ENCODE measurements at regions not wholly inside any gene's neighbourhood (a gene's known extent, or its start where the extent isn't known, plus 50 kb on each side); places are given as distances from the start of the nearest gene placed in this dataset.

- POLR2A ChIA-PET = no interaction called here
- Histone ChIP-seq H2AFZ (ENCODE audit: low read depth) (no peak overlapping the region), H3K27ac (ENCODE audit: low read depth in 2 of 2, low read length in 1 of 2) (no peak overlapping the region), H4K20me1 (ENCODE audit: insufficient read depth) (no peaks in the 10 kb centered on the region), H3K4me2 (no peak overlapping the region), H3K9me3 (no peaks in the 10 kb centered on the region; the same call in 1 of the 2 replicates), H3K27me3 (ENCODE audit: insufficient read depth) (no peaks in the 10 kb centered on the region), H3K9ac (no peak overlapping the region), H3K9me2 (0 out of 2 replicates have a peak, but pooled peaks cover 2% of the 10 kb centered on the region), H3F3A (replicated peaks; ENCODE audit: insufficient read depth) (no peaks in the 10 kb centered on the region), H3K79me2 (ENCODE audit: insufficient read depth) (no peaks in the 10 kb centered on the region), H3K4me1 (ENCODE audit: control insufficient read depth in 1 of 2, insufficient read depth in 2 of 2, low read depth in 1 of 2, low read length in 1 of 2) (no peaks in the 10 kb centered on the region), H3K36me3 (replicated peaks in 1 of 2; ENCODE audit: control insufficient read depth in 1 of 2, insufficient read depth in 2 of 2, low read length in 1 of 2) (no peaks in the 10 kb centered on the region), H3K4me3 (ENCODE audit: low read depth in 2 of 2, low read length in 1 of 2) (no peak overlapping the region)
- CTCF ChIA-PET = no interaction called here
- TF ChIP-seq, protein P1, sequence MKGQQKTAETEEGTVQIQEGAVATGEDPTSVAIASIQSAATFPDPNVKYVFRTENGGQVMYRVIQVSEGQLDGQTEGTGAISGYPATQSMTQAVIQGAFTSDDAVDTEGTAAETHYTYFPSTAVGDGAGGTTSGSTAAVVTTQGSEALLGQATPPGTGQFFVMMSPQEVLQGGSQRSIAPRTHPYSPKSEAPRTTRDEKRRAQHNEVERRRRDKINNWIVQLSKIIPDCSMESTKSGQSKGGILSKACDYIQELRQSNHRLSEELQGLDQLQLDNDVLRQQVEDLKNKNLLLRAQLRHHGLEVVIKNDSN (IDR thresholded peaks at IDR 0.05; ENCODE audit: borderline replicate concordance, low read depth) = no peak
- no peak for TF ChIP-seq FOSL2 (IDR thresholded peaks at IDR 0.05; ENCODE audit: borderline replicate concordance, low read depth)
- TF ChIP-seq, protein P2, sequence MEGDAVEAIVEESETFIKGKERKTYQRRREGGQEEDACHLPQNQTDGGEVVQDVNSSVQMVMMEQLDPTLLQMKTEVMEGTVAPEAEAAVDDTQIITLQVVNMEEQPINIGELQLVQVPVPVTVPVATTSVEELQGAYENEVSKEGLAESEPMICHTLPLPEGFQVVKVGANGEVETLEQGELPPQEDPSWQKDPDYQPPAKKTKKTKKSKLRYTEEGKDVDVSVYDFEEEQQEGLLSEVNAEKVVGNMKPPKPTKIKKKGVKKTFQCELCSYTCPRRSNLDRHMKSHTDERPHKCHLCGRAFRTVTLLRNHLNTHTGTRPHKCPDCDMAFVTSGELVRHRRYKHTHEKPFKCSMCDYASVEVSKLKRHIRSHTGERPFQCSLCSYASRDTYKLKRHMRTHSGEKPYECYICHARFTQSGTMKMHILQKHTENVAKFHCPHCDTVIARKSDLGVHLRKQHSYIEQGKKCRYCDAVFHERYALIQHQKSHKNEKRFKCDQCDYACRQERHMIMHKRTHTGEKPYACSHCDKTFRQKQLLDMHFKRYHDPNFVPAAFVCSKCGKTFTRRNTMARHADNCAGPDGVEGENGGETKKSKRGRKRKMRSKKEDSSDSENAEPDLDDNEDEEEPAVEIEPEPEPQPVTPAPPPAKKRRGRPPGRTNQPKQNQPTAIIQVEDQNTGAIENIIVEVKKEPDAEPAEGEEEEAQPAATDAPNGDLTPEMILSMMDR (IDR thresholded peaks at IDR 0.05) = no peak
- TF ChIP-seq, protein P3, sequence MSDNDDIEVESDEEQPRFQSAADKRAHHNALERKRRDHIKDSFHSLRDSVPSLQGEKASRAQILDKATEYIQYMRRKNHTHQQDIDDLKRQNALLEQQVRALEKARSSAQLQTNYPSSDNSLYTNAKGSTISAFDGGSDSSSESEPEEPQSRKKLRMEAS (IDR thresholded peaks at IDR 0.05; ENCODE audit: low read depth) = no peak
- no peak for TF ChIP-seq RXRA (IDR thresholded peaks at IDR 0.05; ENCODE audit: borderline replicate concordance, low read depth)
- TF ChIP-seq FOXM1 (IDR thresholded peaks at IDR 0.05; ENCODE audit: low read depth) = no peak
- no peak for TF ChIP-seq TEAD4 (IDR thresholded peaks at IDR 0.05; ENCODE audit: borderline replicate concordance, insufficient read depth)
- no peak for TF ChIP-seq NFIC (IDR thresholded peaks at IDR 0.05; ENCODE audit: borderline replicate concordance)
- no peak for TF ChIP-seq RAD21 (IDR thresholded peaks at IDR 0.05; ENCODE audit: low read length)
- no peak for TF ChIP-seq GATA2 (CRISPR knock-in tag; IDR thresholded peaks at IDR 0.05)
- TF ChIP-seq ZBTB33 (IDR thresholded peaks at IDR 0.05; ENCODE audit: borderline replicate concordance, low read depth) = no peak
- TF ChIP-seq GABPA (IDR thresholded peaks at IDR 0.05; ENCODE audit: low read depth) = no peak
- no peak for TF ChIP-seq EZH2phosphoT487 (IDR thresholded peaks at IDR 0.05; ENCODE audit: borderline replicate concordance, low read depth)
- DNase-seq = no peak
Observed at GRCh38 chr1:213643360-213643759, 344.4 kb upstream of the PROX1 start.

Measured in SK-N-SH (cell line).